A549 (cell line): ENCODE measurements at regions not wholly inside any gene's neighbourhood (a gene's known extent, or its start where the extent isn't known, plus 50 kb on each side); places are given as distances from the start of the nearest gene placed in this dataset.

Experiments used
- ATAC-seq, 2 experiments: fragments of 200-7000 bp in 1 of 2; fragments of >200 bp in 1 of 2; cut with Nextera tagmentation in 1 of 2; cut with Tn5 transposase in 1 of 2; 3 replicates each; pipeline versions ENCODE4 v1.8.0 to v1.9.1; 2018 to 2020; ENCODE audit warnings: mild to moderate bottlenecking in 1 of 2, moderate library complexity in 1 of 2
- CTCF ChIA-PET: fragments of 300-600 bp; sonication (Branson Sonifier 250); formaldehyde crosslinking; extraction: SDS; loops from one replicate; lab custom pipeline; 2021; ENCODE audit warnings: antibody characterized with exemption, inconsistent platforms; lab: Yijun Ruan, JAX
- POLR2A ChIA-PET: fragments of 350-600 bp; formaldehyde crosslinking; extraction: SDS; loops from one replicate; lab custom pipeline; 2021; ENCODE audit warnings: antibody characterized with exemption, inconsistent platforms; lab: Yijun Ruan, JAX
- DNase-seq, 2 experiments: peaks; one replicate each; pipeline versions ENCODE4 v3.0.0 to v3.0.0-alpha.2; 2011 to 2016; ENCODE audit warnings: low read depth in 1 of 2, low spot score in 1 of 2
- FAIRE-seq: peaks from 2 replicates; lab custom pipeline; 2011; peaks lifted over from hg19 to GRCh38; lab: Jason Lieb, UNC
- H3K27ac ChIP-seq, 2 experiments: fragments of >200 bp; sonication (Bioruptor Twin); formaldehyde crosslinking; 3 replicates each; pipeline ENCODE4 v1.5.1; 2016 to 2017
- H3K4me1 ChIP-seq: fragments of >200 bp; sonication (Bioruptor Twin); formaldehyde crosslinking; 3 replicates; pipeline ENCODE4 v1.6.1; 2016
- H3K4me2 ChIP-seq: fragments of >200 bp; sonication (Bioruptor Twin); formaldehyde crosslinking; 3 replicates; pipeline ENCODE4 v1.6.1; 2016
- H3K4me3 ChIP-seq: fragments of >200 bp; sonication (Bioruptor Twin); formaldehyde crosslinking; 3 replicates; pipeline ENCODE4 v1.5.1; 2016
- H3K9me3 ChIP-seq: fragments of >200 bp; sonication (Bioruptor Twin); formaldehyde crosslinking; 3 replicates; pipeline ENCODE4 v1.6.1; 2016
- CBX2 ChIP-seq: fragments of 200-600 bp; sonication (generic); IDR thresholded peaks from 2 replicates; pipeline ENCODE4 v1.6.1; 2016; ENCODE audit warnings: low read depth, mild to moderate bottlenecking, borderline replicate concordance
- CEBPB ChIP-seq, 2 experiments: fragments of >200 bp in 1 of 2; sonication (Bioruptor Twin) in 1 of 2; formaldehyde crosslinking in 1 of 2; IDR thresholded peaks; 2 replicates each; pipeline ENCODE4 v1.6.1; 2012 to 2016
- CHD2 ChIP-seq: fragments of 150-350 bp; IDR thresholded peaks from 2 replicates; pipeline ENCODE4 v1.6.1; 2014; ENCODE audit warnings: low read length; ENCODE audit not compliant: partially characterized antibody
- FOXS1 ChIP-seq: fragments of 250-450 bp; sonication (Bioruptor Pico); IDR thresholded peaks from 2 replicates; pipeline ENCODE4 v1.5.0; 2020; ENCODE audit warnings: mild to moderate bottlenecking, moderate library complexity
- HDAC2 ChIP-seq: fragments of 200-600 bp; sonication (generic); IDR thresholded peaks from 2 replicates; pipeline ENCODE4 v1.6.1; 2016
- HEYL ChIP-seq: fragments of 250-450 bp; sonication (Bioruptor Pico); IDR thresholded peaks from 2 replicates; pipeline ENCODE4 v1.8.0; 2021; ENCODE audit warnings: mild to moderate bottlenecking, moderate library complexity
- HOXB13 ChIP-seq: fragments of 250-450 bp; sonication (Bioruptor Pico); IDR thresholded peaks from 2 replicates; pipeline ENCODE4 v1.5.0; 2020; ENCODE audit warnings: low read depth, mild to moderate bottlenecking, moderate library complexity
- JUN ChIP-seq, 2 experiments: fragments of >200 bp; sonication (Bioruptor Twin); formaldehyde crosslinking; IDR thresholded peaks; 2 replicates in 1 of 2; 3 replicates in 1 of 2; pipeline ENCODE4 v1.6.1; 2016 to 2017
- KDM5A ChIP-seq: fragments of 200-600 bp; sonication (generic); IDR thresholded peaks from 2 replicates; pipeline ENCODE4 v1.6.1; 2016; ENCODE audit warnings: antibody characterized with exemption, mild to moderate bottlenecking
- MAZ ChIP-seq: fragments of 150-350 bp; IDR thresholded peaks from 2 replicates; pipeline ENCODE4 v1.6.1; 2014; ENCODE audit warnings: antibody characterized with exemption, low read depth, low read length, borderline replicate concordance
- NR3C1 ChIP-seq: fragments of >200 bp; sonication (Bioruptor Twin); formaldehyde crosslinking; IDR thresholded peaks from 3 replicates; pipeline ENCODE4 v1.6.1; 2017
- RCOR1 ChIP-seq: fragments of 150-350 bp; IDR thresholded peaks from 2 replicates; pipeline ENCODE4 v1.6.1; 2014; ENCODE audit warnings: antibody characterized with exemption, low read length, low read depth
- RNF2 ChIP-seq: fragments of 200-600 bp; sonication (generic); IDR thresholded peaks from 2 replicates; pipeline ENCODE4 v1.6.1; 2016; ENCODE audit warnings: low read depth, mild to moderate bottlenecking, antibody characterized with exemption, moderate library complexity, borderline replicate concordance
- SMC3 ChIP-seq: fragments of >200 bp; sonication (Bioruptor Twin); formaldehyde crosslinking; IDR thresholded peaks from 3 replicates; pipeline ENCODE4 v1.6.1; 2018; ENCODE audit warnings: inconsistent platforms
- ZC3H11A ChIP-seq: fragments of 450-650 bp; IDR thresholded peaks from 2 replicates; pipeline ENCODE4 v1.6.1; 2014; ENCODE audit warnings: antibody characterized with exemption, mild to moderate bottlenecking
- ZNF302 ChIP-seq: fragments of 250-450 bp; sonication (Bioruptor Pico); IDR thresholded peaks from 2 replicates; pipeline ENCODE4 v1.9.0; 2021; ENCODE audit warnings: inconsistent platforms, mild to moderate bottlenecking, moderate library complexity
- WGBS: methylation state at CpG from one replicate; pipeline ENCODE4 v1.1.6; 2017; ENCODE audit errors: missing lambda C conversion rate; 5-methylcytosine and 5-hydroxymethylcytosine counted together
- TF ChIP-seq, protein P1 (sequence below): fragments of >200 bp; sonication (Bioruptor Twin); formaldehyde crosslinking; IDR thresholded peaks from 2 replicates; pipeline ENCODE4 v1.6.1; 2016
- TF ChIP-seq, protein P2 (sequence below): IDR thresholded peaks from 2 replicates; pipeline ENCODE4 v1.6.1; 2012; ENCODE audit warnings: low read depth, borderline replicate concordance
- TF ChIP-seq, protein P3 (sequence below): fragments of 200-600 bp; sonication (generic); IDR thresholded peaks from 2 replicates; pipeline ENCODE4 v1.6.1; 2016; ENCODE audit warnings: antibody characterized with exemption, mild to moderate bottlenecking, moderate library complexity
- TF ChIP-seq, protein P4 (sequence below): fragments of >200 bp; sonication (Bioruptor Twin); formaldehyde crosslinking; IDR thresholded peaks from 3 replicates; pipeline ENCODE4 v1.5.1; 2016

GRCh38 chr2:65952966-65953761 lies 481.8 kb upstream of the MEIS1 start:
- Histone ChIP-seq H3K27ac (no peak overlapping the region), H3K9me3 (no peaks in the 10 kb centered on the region), H3K4me2 (no peak overlapping the region), H3K4me1 (no peaks in the 10 kb centered on the region), H3K4me3 (no peak overlapping the region)
- CTCF ChIA-PET, result no interaction called here
- POLR2A ChIA-PET, result no interaction called here
- ATAC-seq, result no peak
- DNase-seq, result no peak
- TF ChIP-seq FOXS1 (CRISPR knock-in tag) (no peak), MAZ (no peak), HDAC2 (no peak), HOXB13 (CRISPR knock-in tag) (no peak), CHD2 (no peak), KDM5A (no peak), CBX2 (no peak)
- FAIRE-seq, result no peak
- 9% methylated on average over 5 of the region's 5 CpGs for WGBS

- no peak overlapping the region for H3K4me2 ChIP-seq
- 0% methylated on average over 1 of the region's 1 CpG for WGBS
- TF ChIP-seq, protein P1, sequence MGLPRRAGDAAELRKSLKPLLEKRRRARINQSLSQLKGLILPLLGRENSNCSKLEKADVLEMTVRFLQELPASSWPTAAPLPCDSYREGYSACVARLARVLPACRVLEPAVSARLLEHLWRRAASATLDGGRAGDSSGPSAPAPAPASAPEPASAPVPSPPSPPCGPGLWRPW, result no peak
- no peak for TF ChIP-seq SMC3
- TF ChIP-seq, protein P2, sequence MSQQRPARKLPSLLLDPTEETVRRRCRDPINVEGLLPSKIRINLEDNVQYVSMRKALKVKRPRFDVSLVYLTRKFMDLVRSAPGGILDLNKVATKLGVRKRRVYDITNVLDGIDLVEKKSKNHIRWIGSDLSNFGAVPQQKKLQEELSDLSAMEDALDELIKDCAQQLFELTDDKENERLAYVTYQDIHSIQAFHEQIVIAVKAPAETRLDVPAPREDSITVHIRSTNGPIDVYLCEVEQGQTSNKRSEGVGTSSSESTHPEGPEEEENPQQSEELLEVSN, result no peak
- TF ChIP-seq, protein P3, sequence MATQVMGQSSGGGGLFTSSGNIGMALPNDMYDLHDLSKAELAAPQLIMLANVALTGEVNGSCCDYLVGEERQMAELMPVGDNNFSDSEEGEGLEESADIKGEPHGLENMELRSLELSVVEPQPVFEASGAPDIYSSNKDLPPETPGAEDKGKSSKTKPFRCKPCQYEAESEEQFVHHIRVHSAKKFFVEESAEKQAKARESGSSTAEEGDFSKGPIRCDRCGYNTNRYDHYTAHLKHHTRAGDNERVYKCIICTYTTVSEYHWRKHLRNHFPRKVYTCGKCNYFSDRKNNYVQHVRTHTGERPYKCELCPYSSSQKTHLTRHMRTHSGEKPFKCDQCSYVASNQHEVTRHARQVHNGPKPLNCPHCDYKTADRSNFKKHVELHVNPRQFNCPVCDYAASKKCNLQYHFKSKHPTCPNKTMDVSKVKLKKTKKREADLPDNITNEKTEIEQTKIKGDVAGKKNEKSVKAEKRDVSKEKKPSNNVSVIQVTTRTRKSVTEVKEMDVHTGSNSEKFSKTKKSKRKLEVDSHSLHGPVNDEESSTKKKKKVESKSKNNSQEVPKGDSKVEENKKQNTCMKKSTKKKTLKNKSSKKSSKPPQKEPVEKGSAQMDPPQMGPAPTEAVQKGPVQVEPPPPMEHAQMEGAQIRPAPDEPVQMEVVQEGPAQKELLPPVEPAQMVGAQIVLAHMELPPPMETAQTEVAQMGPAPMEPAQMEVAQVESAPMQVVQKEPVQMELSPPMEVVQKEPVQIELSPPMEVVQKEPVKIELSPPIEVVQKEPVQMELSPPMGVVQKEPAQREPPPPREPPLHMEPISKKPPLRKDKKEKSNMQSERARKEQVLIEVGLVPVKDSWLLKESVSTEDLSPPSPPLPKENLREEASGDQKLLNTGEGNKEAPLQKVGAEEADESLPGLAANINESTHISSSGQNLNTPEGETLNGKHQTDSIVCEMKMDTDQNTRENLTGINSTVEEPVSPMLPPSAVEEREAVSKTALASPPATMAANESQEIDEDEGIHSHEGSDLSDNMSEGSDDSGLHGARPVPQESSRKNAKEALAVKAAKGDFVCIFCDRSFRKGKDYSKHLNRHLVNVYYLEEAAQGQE, result no peak
- TF ChIP-seq HOXB13 (CRISPR knock-in tag), result no peak
- TF ChIP-seq CEBPB (IDR thresholded peaks at IDR 0.05), result no peak
- TF ChIP-seq MAZ, result no peak
- no peak for TF ChIP-seq NR3C1
- TF ChIP-seq, protein P4, sequence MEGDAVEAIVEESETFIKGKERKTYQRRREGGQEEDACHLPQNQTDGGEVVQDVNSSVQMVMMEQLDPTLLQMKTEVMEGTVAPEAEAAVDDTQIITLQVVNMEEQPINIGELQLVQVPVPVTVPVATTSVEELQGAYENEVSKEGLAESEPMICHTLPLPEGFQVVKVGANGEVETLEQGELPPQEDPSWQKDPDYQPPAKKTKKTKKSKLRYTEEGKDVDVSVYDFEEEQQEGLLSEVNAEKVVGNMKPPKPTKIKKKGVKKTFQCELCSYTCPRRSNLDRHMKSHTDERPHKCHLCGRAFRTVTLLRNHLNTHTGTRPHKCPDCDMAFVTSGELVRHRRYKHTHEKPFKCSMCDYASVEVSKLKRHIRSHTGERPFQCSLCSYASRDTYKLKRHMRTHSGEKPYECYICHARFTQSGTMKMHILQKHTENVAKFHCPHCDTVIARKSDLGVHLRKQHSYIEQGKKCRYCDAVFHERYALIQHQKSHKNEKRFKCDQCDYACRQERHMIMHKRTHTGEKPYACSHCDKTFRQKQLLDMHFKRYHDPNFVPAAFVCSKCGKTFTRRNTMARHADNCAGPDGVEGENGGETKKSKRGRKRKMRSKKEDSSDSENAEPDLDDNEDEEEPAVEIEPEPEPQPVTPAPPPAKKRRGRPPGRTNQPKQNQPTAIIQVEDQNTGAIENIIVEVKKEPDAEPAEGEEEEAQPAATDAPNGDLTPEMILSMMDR, result no peak
- no peak for TF ChIP-seq ZNF302 (CRISPR knock-in tag)
- TF ChIP-seq RNF2, result no peak
- TF ChIP-seq ZC3H11A, result no peak
- no peak for TF ChIP-seq HEYL (CRISPR knock-in tag)
- TF ChIP-seq RCOR1, result no peak
- TF ChIP-seq JUN (IDR thresholded peaks at IDR 0.05), result no peak
- TF ChIP-seq, all 56 proteins: peak for 0
- ATAC-seq, result no peak
- POLR2A ChIA-PET, result no interaction called here
- FAIRE-seq, result no peak
- H3K9me3 ChIP-seq, result no peaks in the 10 kb centered on the region
- CTCF ChIA-PET, result no interaction called here
- no peak for DNase-seq
- no peak overlapping the region for H3K27ac ChIP-seq
- no peaks in the 10 kb centered on the region for H3K4me1 ChIP-seq
- no peak overlapping the region for H3K4me3 ChIP-seq
Measured at GRCh38 chr2:65944213-65944612, 490.7 kb upstream of the MEIS1 start.
